B cell (primary cell): ENCODE measurements at regions not wholly inside any gene's neighbourhood (a gene's known extent, or its start where the extent isn't known, plus 50 kb on each side); places are given as distances from the start of the nearest gene placed in this dataset.

Source experiments
- ATAC-seq: fragments of 200-7000 bp; cut with Tn5 transposase; one replicate; pipeline ENCODE4 v1.10.0; 2021; ENCODE audit warnings: low read depth, mild to moderate bottlenecking, moderate number of reproducible peaks, moderate library complexity
- CTCF ChIA-PET: fragments of 350-600 bp; sonication (Branson Sonifier 250); formaldehyde crosslinking; loops from one replicate; lab custom pipeline; 2021; ENCODE audit warnings: antibody characterized with exemption, inconsistent platforms; lab: Charles Lee
- POLR2A ChIA-PET: fragments of 350-600 bp; sonication (Branson Sonifier 250); formaldehyde crosslinking; loops from one replicate; lab custom pipeline; 2021; ENCODE audit warnings: antibody characterized with exemption; lab: Charles Lee
- DNase-seq: peaks from one replicate; pipeline ENCODE4 v3.0.0; 2013
- H2AFZ ChIP-seq: 2 replicates; pipeline ENCODE4 v1.6.1; 2012; ENCODE audit warnings: mild to moderate bottlenecking, low read depth, low read length; ENCODE audit not compliant: insufficient read depth, poor library complexity, severe bottlenecking
- H3K27ac ChIP-seq, 2 donors: 1 replicate in 1 of 2; 2 replicates in 1 of 2; pipeline ENCODE4 v1.5.1; 2012 to 2013; ENCODE audit warnings: low read length in 2 of 2, mild to moderate bottlenecking in 2 of 2, moderate library complexity in 1 of 2
- H3K27me3 ChIP-seq, 4 experiments: fragments of 200-600 bp in 1 of 4; sonication (generic) in 1 of 4; replicated peaks in 1 of 4; 1 replicate in 2 of 4; 2 replicates in 2 of 4; pipeline versions ENCODE4 v1.6.1 to v1.7.0; 2013 to 2016; ENCODE audit warnings: low read length in 3 of 4, mild to moderate bottlenecking in 2 of 4, mixed read lengths in 1 of 4, moderate library complexity in 1 of 4; ENCODE audit not compliant: insufficient read depth in 4 of 4, control insufficient read depth in 3 of 4; ENCODE audit errors: control extremely low read depth in 1 of 4
- H3K36me3 ChIP-seq, 2 experiments: replicated peaks in 1 of 2; 1 replicate in 1 of 2; 2 replicates in 1 of 2; pipeline versions ENCODE4 v1.6.1 to v1.7.1; 2013; ENCODE audit warnings: low read length in 1 of 2; ENCODE audit not compliant: insufficient read depth in 2 of 2, control insufficient read depth in 1 of 2; ENCODE audit errors: control extremely low read depth in 1 of 2, extremely low read depth in 1 of 2
- H3K4me1 ChIP-seq, 2 donors: fragments of 200-600 bp in 1 of 2; sonication (generic) in 1 of 2; 1 replicate in 1 of 2; 2 replicates in 1 of 2; pipeline versions ENCODE4 v1.5.1 to v1.6.1; 2013 to 2017; ENCODE audit warnings: low read length in 2 of 2; ENCODE audit not compliant: control insufficient read depth in 2 of 2, insufficient read depth in 2 of 2
- H3K4me2 ChIP-seq: replicated peaks from 2 replicates; pipeline ENCODE3; 2012; ENCODE audit warnings: mild to moderate bottlenecking, low read depth, low read length; ENCODE audit not compliant: poor library complexity, severe bottlenecking
- H3K4me3 ChIP-seq, 5 experiments: fragments of 200-600 bp in 1 of 5; sonication (generic) in 1 of 5; 1 replicate in 3 of 5; 2 replicates in 2 of 5; pipeline versions ENCODE4 v1.5.1 to v1.7.0; 2011 to 2016; ENCODE audit warnings: low read length in 4 of 5, mild to moderate bottlenecking in 4 of 5, low read depth in 2 of 5, control low read depth in 1 of 5, moderate library complexity in 1 of 5; ENCODE audit not compliant: insufficient read depth in 1 of 5; ENCODE audit errors: control extremely low read depth in 1 of 5, extremely low read depth in 1 of 5
- H3K79me2 ChIP-seq: fragments of 200-600 bp; sonication (generic); one replicate; pipeline ENCODE4 v1.6.0; 2016; ENCODE audit warnings: low read length; ENCODE audit not compliant: control insufficient read depth, insufficient read depth
- H3K9ac ChIP-seq: fragments of 200-600 bp; sonication (generic); 2 replicates; pipeline ENCODE4 v1.6.1; 2017; ENCODE audit warnings: mild to moderate bottlenecking, low read length, moderate library complexity
- H3K9me3 ChIP-seq, 3 donors: one replicate each; pipeline versions ENCODE4 v1.6.1 to v1.7.1; 2013; ENCODE audit warnings: low read length in 2 of 3; ENCODE audit not compliant: control insufficient read depth in 2 of 3, insufficient read depth in 1 of 3; ENCODE audit errors: control extremely low read depth in 1 of 3
- H4K20me1 ChIP-seq: 2 replicates; pipeline ENCODE4 v1.6.0; 2012; ENCODE audit warnings: mild to moderate bottlenecking, low read length; ENCODE audit not compliant: insufficient read depth, control insufficient read depth, poor library complexity, severe bottlenecking
- H3K27ac Mint-ChIP-seq: one replicate; pipeline ENCODE4 v1.8.0; 2021; ENCODE audit warnings: mixed read lengths
- H3K27me3 Mint-ChIP-seq: one replicate; pipeline ENCODE4 v1.8.0; 2021; ENCODE audit warnings: mixed read lengths
- H3K4me1 Mint-ChIP-seq: one replicate; pipeline ENCODE4 v1.8.0; 2021; ENCODE audit warnings: mixed read lengths
- H3K4me3 Mint-ChIP-seq: one replicate; pipeline ENCODE4 v1.8.0; 2021; ENCODE audit warnings: mixed read lengths
- H3K9me3 Mint-ChIP-seq: one replicate; pipeline ENCODE4 v1.8.0; 2022; ENCODE audit warnings: mixed read lengths; ENCODE audit not compliant: insufficient read depth
- EZH2 ChIP-seq: IDR thresholded peaks from 2 replicates; pipeline ENCODE4 v1.6.1; 2012; ENCODE audit warnings: borderline replicate concordance, low read depth, mild to moderate bottlenecking, moderate library complexity, low read length; ENCODE audit not compliant: insufficient read depth, poor library complexity, severe bottlenecking
- WGBS: methylation state at CpG from one replicate; pipeline ENCODE4 v1.1.5; 2013; ENCODE audit warnings: missing lambda C conversion rate; ENCODE audit not compliant: insufficient coverage; 5-methylcytosine and 5-hydroxymethylcytosine counted together
- intact Hi-C: fragments of 100-400 bp; cut with micrococcal nuclease; formaldehyde crosslinking; loops from one replicate; pipeline ENCODE4 v1.10.0; 2022
- TF ChIP-seq, protein P1 (sequence below): fragments of 200-600 bp; IDR thresholded peaks from one replicate; pipeline ENCODE4 v1.8.0; 2022; ENCODE audit warnings: antibody characterized with exemption, mild to moderate bottlenecking

DNA sequence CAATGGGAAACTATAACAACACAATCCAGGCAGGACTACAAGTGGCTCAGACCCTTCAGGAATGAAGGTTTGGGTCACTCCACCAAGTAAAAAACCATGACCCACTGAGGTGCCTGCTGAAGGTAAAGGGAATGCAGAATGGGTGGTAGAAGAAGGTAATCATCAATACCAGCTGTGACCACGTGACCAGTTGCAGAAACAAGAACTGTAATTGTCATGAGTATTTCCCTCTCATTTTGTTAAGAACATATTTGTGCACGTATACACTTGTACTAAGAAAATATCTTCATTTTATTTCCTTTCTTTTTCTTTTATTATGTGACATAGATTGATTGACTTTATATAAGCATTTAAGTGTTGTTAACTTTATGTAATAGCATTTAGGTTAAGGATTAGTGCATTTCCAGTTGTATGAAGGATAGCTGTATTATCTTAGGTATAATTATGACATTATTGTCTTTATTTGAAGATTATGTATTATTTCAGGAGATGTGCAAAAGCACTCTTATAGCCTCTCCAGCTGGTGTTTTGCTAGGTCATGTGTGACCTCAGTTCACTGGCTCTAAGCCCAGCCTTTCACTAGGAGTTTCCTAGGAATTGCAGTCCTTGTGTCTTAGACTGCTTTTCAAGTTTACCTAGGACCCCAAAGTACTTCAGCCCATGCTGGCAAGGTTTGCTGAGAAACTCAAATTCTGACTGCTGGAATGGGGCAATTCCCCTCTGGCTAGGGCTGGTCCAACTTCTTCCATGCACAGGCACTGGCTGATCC lies 125.7 kb upstream of the DPP10 start:
- no peaks in the 10 kb centered on the region for H3K79me2 ChIP-seq
- no peaks in the 10 kb centered on the region for H4K20me1 ChIP-seq
- no peaks in the 10 kb centered on the region for H3K4me1 ChIP-seq
- no peak for TF ChIP-seq EZH2
- TF ChIP-seq, protein P1, sequence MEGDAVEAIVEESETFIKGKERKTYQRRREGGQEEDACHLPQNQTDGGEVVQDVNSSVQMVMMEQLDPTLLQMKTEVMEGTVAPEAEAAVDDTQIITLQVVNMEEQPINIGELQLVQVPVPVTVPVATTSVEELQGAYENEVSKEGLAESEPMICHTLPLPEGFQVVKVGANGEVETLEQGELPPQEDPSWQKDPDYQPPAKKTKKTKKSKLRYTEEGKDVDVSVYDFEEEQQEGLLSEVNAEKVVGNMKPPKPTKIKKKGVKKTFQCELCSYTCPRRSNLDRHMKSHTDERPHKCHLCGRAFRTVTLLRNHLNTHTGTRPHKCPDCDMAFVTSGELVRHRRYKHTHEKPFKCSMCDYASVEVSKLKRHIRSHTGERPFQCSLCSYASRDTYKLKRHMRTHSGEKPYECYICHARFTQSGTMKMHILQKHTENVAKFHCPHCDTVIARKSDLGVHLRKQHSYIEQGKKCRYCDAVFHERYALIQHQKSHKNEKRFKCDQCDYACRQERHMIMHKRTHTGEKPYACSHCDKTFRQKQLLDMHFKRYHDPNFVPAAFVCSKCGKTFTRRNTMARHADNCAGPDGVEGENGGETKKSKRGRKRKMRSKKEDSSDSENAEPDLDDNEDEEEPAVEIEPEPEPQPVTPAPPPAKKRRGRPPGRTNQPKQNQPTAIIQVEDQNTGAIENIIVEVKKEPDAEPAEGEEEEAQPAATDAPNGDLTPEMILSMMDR: no peak
- Mint-ChIP-seq H3K9me3 (no peaks in the 10 kb centered on the region), H3K27me3 (peaks cover 2% of the 10 kb centered on the region), H3K4me3 (no peak overlapping the region), H3K27ac (no peak overlapping the region), H3K4me1 (no peaks in the 10 kb centered on the region)
- H3K27ac ChIP-seq: no peak overlapping the region
- H3K27me3 ChIP-seq: no peaks in the 10 kb centered on the region
- CTCF ChIA-PET: no interaction called here
- H3K4me3 ChIP-seq: no peak overlapping the region
- whole genome bisulfite sequencing: no CpG with 5 or more reads among the region's 2 CpGs
- DNase-seq (no peak), ATAC-seq (no peak)
- H3K36me3 ChIP-seq: no peaks in the 10 kb centered on the region
- no peak overlapping the region for H2AFZ ChIP-seq
- no peak overlapping the region for H3K9ac ChIP-seq
- POLR2A ChIA-PET: no interaction called here
- H3K4me2 ChIP-seq: no peak overlapping the region
- intact Hi-C loops: no loop called here
- peaks cover 0 to 4% (median 0%) of the 10 kb centered on the region in 3 donors for H3K9me3 ChIP-seq

DNA sequence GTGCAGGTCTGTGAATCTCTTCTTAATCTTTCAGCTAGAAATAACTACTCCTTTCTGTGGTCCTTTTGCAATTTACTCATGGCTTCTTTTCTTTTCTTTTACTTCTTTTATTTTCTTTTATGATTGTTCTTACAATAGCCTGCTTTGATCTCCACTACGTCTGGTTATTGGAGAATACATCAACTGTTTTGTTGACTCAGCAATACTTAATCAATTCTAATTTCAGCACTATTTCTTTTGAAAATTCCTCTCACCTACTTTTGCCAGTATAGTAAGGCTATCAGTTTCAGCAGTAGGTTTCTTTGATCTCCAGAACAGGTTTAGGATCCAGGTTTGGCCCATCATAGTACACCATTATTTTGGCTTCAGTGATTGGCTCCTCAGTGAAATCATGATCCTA lies 111.8 kb upstream of the DPP10 start:
- no CpG with 5 or more reads among the region's 1 CpG for WGBS
- H3K9me3 ChIP-seq: peaks cover 0 to 1% (median 0%) of the 10 kb centered on the region in 3 donors
- no peak overlapping the region for H3K27ac Mint-ChIP-seq
- no peaks in the 10 kb centered on the region for H3K4me1 Mint-ChIP-seq
- TF ChIP-seq, protein P1: no peak
- TF ChIP-seq EZH2: no peak
- H4K20me1 ChIP-seq: no peaks in the 10 kb centered on the region
- H3K9ac ChIP-seq: no peak overlapping the region
- H3K36me3 ChIP-seq: no peaks in the 10 kb centered on the region
- H3K27me3 Mint-ChIP-seq: peaks cover 9% of the 10 kb centered on the region
- DNase-seq: no peak
- no peaks in the 10 kb centered on the region for H3K27me3 ChIP-seq
- H2AFZ ChIP-seq: no peak overlapping the region
- intact Hi-C loops: no loop called here
- no peak overlapping the region for H3K4me3 ChIP-seq
- no peak overlapping the region for H3K27ac ChIP-seq
- ATAC-seq: no peak
- no peak overlapping the region for H3K4me2 ChIP-seq
- H3K4me3 Mint-ChIP-seq: no peak overlapping the region
- POLR2A ChIA-PET: no interaction called here
- CTCF ChIA-PET: no interaction called here
- no peaks in the 10 kb centered on the region for H3K4me1 ChIP-seq
- no peaks in the 10 kb centered on the region for H3K9me3 Mint-ChIP-seq
- H3K79me2 ChIP-seq: no peaks in the 10 kb centered on the region
